Heart left ventricle (tissue), 16 donors: ENCODE measurements at regions not wholly inside any gene's neighbourhood (a gene's known extent, or its start where the extent isn't known, plus 50 kb on each side); places are given as distances from the start of the nearest gene placed in this dataset.

ENCODE experiments used
- ATAC-seq, 4 donors: fragments of 200-7000 bp; cut with Tn5 transposase; one replicate each; pipeline ENCODE4 v1.9.1; 2020 to 2022; ENCODE audit warnings: moderate library complexity in 4 of 4, mild to moderate bottlenecking in 3 of 4, moderate number of reproducible peaks in 1 of 4
- DNase-seq, 5 donors: peaks; one replicate each; pipeline ENCODE4 v3.0.0-alpha.2; 2020
- H3K27ac ChIP-seq, 12 donors: fragments of 200-600 bp; sonication (generic) in 4 of 12; one replicate each; pipeline versions ENCODE4 v1.5.0 to v1.8.0; 2016 to 2022; ENCODE audit warnings: mild to moderate bottlenecking in 2 of 12
- H3K27me3 ChIP-seq, 9 donors: fragments of 200-600 bp; sonication (generic) in 2 of 9; one replicate each; pipeline versions ENCODE4 v1.5.1 to v1.8.0; 2016 to 2022; ENCODE audit warnings: mild to moderate bottlenecking in 3 of 9
- H3K36me3 ChIP-seq, 9 donors: fragments of 200-600 bp; sonication (generic) in 2 of 9; one replicate each; pipeline versions ENCODE4 v1.5.0 to v1.8.0; 2018 to 2022; ENCODE audit warnings: mild to moderate bottlenecking in 2 of 9
- H3K4me1 ChIP-seq, 12 donors: fragments of 200-600 bp; sonication (generic) in 4 of 12; one replicate each; pipeline versions ENCODE4 v1.5.0 to v1.8.0; 2016 to 2022; ENCODE audit warnings: mild to moderate bottlenecking in 3 of 12
- H3K4me3 ChIP-seq, 12 donors: fragments of 200-600 bp; sonication (generic) in 4 of 12; one replicate each; pipeline versions ENCODE4 v1.5.0 to v1.8.0; 2017 to 2022; ENCODE audit warnings: mild to moderate bottlenecking in 9 of 12, moderate library complexity in 4 of 12
- H3K9me3 ChIP-seq, 12 donors: fragments of 200-600 bp; sonication (generic) in 4 of 12; one replicate each; pipeline versions ENCODE4 v1.5.0 to v1.8.0; 2016 to 2022; ENCODE audit warnings: mild to moderate bottlenecking in 1 of 12
- POLR2A ChIP-seq, 2 donors: fragments of 450-650 bp; IDR thresholded peaks; one replicate each; pipeline ENCODE4 v1.6.1; 2017; ENCODE audit warnings: antibody characterized with exemption in 2 of 2, mild to moderate bottlenecking in 2 of 2, moderate library complexity in 2 of 2
- WGBS, 4 donors: extraction: QIAGEN DNeasy Blood & Tissue Kit in 2 of 4; methylation state at CpG; one replicate each; pipeline versions ENCODE4 v1.1.5 to v1.1.7; 2013 to 2018; 5-methylcytosine and 5-hydroxymethylcytosine counted together
- intact Hi-C, 10 donors: fragments of 100-400 bp; cut with DNase I; formaldehyde crosslinking; loops; one replicate each; pipeline versions ENCODE4 v1.11.1 to v1.14.2; 2022
- TF ChIP-seq, protein P1 (sequence below), 12 donors: fragments of 200-600 bp; sonication (generic) in 4 of 12; IDR thresholded peaks; one replicate each; pipeline versions ENCODE4 v1.5.0 to v1.8.0; 2018 to 2022; ENCODE audit warnings: antibody characterized with exemption in 12 of 12, mild to moderate bottlenecking in 5 of 12
- donor health status: ischemic (EF 13 %, LVEDD 7.1; RV severe dilation, severe dysfunction).
- donor health status: healthy with polysubstance abuse.
- donor health status: DM: no; HTN: yes; CAD: no.
- donor health status: DM: no; HTN: no; CAD: no.
- donor health status: ischemic (EF 25% LVEDD 6.9; RV normal size, moderate dysfunction).
- donor health status: ischemic (EF 25% LVEDD 5.7; RV mildly dilated, moderate dysfunction).
- donor health status: healthy.
- donor health status: DM: yes; HTN: yes; CAD: no.
- donor health status: ischemic (EF 35%, LVEDD 5.7; RV mildly dilated, moderate dysfunction).
- donor health status: nonischemic (EF 11% LVEDD 7.7; RV severe dilation, severe dysfunction).
- donor health status: DM: yes; HTN: yes; CAD: no.
- donor health status: PGD.
- donor health status: ischemic (EF 29% LVEDD 5.4; RV normal size, mild dysfunction).
- donor health status: nonischemic (EF 23%, LVEDD 6.1; RV moderate dilation, normal function).

GRCh38 chr6:131378874-131379273, 194.2 kb upstream of the ARG1 start:
- no peak for TF ChIP-seq POLR2A (IDR thresholded peaks at IDR 0.05)
- TF ChIP-seq, protein P1, sequence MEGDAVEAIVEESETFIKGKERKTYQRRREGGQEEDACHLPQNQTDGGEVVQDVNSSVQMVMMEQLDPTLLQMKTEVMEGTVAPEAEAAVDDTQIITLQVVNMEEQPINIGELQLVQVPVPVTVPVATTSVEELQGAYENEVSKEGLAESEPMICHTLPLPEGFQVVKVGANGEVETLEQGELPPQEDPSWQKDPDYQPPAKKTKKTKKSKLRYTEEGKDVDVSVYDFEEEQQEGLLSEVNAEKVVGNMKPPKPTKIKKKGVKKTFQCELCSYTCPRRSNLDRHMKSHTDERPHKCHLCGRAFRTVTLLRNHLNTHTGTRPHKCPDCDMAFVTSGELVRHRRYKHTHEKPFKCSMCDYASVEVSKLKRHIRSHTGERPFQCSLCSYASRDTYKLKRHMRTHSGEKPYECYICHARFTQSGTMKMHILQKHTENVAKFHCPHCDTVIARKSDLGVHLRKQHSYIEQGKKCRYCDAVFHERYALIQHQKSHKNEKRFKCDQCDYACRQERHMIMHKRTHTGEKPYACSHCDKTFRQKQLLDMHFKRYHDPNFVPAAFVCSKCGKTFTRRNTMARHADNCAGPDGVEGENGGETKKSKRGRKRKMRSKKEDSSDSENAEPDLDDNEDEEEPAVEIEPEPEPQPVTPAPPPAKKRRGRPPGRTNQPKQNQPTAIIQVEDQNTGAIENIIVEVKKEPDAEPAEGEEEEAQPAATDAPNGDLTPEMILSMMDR (IDR thresholded peaks at IDR 0.05): no peak
- intact Hi-C loops: no loop called here
- DNase-seq (no peak), ATAC-seq (no peak)
- no peaks in the 10 kb centered on the region for H3K4me1 ChIP-seq
- H3K9me3 ChIP-seq: no peaks in the 10 kb centered on the region
- H3K27me3 ChIP-seq: no peaks in the 10 kb centered on the region
- no peaks in the 10 kb centered on the region for H3K36me3 ChIP-seq
- no peak overlapping the region for H3K4me3 ChIP-seq
- 96 to 98% (median 97%) methylated on average over 1 of the region's 1 CpG for WGBS, 4 donors
- no peak overlapping the region for H3K27ac ChIP-seq

DNA sequence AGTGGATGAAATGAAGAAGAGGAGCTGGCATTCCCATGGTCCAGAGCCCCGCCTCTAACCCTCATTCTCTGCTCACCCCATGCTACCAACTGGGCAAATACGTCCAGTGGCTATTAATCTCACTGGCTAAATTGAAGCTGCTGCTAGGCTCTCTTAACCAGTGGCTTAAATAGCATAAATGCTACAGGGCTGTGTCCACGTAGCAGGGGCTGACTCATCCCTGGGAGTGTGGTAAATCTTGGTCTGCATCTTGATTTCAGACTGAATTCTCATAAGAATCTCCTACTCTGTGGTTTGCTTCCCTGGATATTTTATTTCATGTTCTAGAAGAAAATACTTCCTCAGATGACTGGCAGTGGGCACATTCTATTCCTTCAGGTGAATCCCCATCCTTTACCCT, 193.1 kb upstream of the ARG1 start:
- Histone ChIP-seq H3K27me3 (no peaks in the 10 kb centered on the region), H3K4me1 (no peaks in the 10 kb centered on the region), H3K4me3 (no peak overlapping the region), H3K36me3 (no peaks in the 10 kb centered on the region), H3K27ac (no peak overlapping the region), H3K9me3 (no peaks in the 10 kb centered on the region)
- TF ChIP-seq POLR2A (IDR thresholded peaks at IDR 0.05): no peak
- TF ChIP-seq, protein P1 (IDR thresholded peaks at IDR 0.05): no peak
- intact Hi-C loops: no loop called here
- WGBS, 4 donors: 74 to 83% (median 81%) methylated on average over 3 of the region's 3 CpGs
- DNase-seq (no peak), ATAC-seq (no peak)

- DNase-seq (peak in 3 of 5 donors; percentile 16 to 65 (median 29)), ATAC-seq (peak; percentile 54 to 87 (median 68))
- Histone ChIP-seq H3K27ac (peak overlapping the region in 2 of 12 donors; percentile 2 to 29), H3K4me3 (no peak overlapping the region), H3K36me3 (no peaks in the 10 kb centered on the region), H3K27me3 (no peaks in the 10 kb centered on the region), H3K9me3 (no peaks in the 10 kb centered on the region), H3K4me1 (no peaks in the 10 kb centered on the region)
- intact Hi-C loops: no loop called here
- WGBS, 4 donors: 58 to 64% (median 61%) methylated on average over 9 of the region's 9 CpGs
- TF ChIP-seq POLR2A (IDR thresholded peaks at IDR 0.05): no peak
These were observed 191.8 kb upstream of the ARG1 start for GRCh38 chr6:131381052-131381708.

GRCh38 chr6:131381709-131382093, 191.3 kb upstream of the ARG1 start:
- DNase-seq (no peak), ATAC-seq (peak in 1 of 4 donors; percentile 10)
- Histone ChIP-seq H3K4me1 (no peaks in the 10 kb centered on the region), H3K9me3 (no peaks in the 10 kb centered on the region), H3K4me3 (no peak overlapping the region), H3K27ac (peak overlapping the region in 3 of 12 donors; percentile 2 to 29 (median 16)), H3K36me3 (no peaks in the 10 kb centered on the region), H3K27me3 (no peaks in the 10 kb centered on the region)
- intact Hi-C loops: no loop called here
- TF ChIP-seq, protein P1 (IDR thresholded peaks at IDR 0.05): no peak
- no peak for TF ChIP-seq POLR2A (IDR thresholded peaks at IDR 0.05)
- WGBS, 4 donors: 34 to 60% (median 48%) methylated on average over 7 of the region's 7 CpGs

DNA sequence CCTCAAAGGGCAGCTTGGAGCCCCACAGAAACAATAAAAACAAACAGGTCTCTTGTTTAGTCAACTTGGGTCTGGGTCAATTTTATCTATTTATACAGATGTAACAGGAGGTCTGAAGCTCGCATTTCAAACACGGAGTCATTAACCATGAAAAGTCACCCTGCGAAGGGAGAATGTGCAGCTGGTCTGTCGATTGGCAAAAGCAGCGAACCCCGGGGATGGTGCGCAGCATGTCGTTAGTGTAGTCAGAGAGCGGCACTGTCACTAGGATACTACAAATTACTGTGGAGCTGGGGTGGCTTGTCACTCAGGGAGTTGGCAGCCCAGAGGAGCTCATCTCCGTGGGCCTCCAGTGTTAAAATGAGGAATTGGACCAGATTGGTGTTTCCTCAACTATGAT, 190.4 kb upstream of the ARG1 start:
- Histone ChIP-seq H3K36me3 (no peaks in the 10 kb centered on the region), H3K27me3 (no peaks in the 10 kb centered on the region), H3K4me1 (no peaks in the 10 kb centered on the region), H3K9me3 (no peaks in the 10 kb centered on the region), H3K4me3 (no peak overlapping the region), H3K27ac (no peak overlapping the region)
- WGBS, 4 donors: 85 to 90% (median 87%) methylated on average over 10 of the region's 10 CpGs
- DNase-seq (no peak), ATAC-seq (no peak)
- TF ChIP-seq POLR2A (IDR thresholded peaks at IDR 0.05): no peak
- TF ChIP-seq, protein P1 (IDR thresholded peaks at IDR 0.05): no peak
- intact Hi-C loops: no loop called here
